Hepatocyte (in vitro differentiated cells): ENCODE measurements at regions not wholly inside any gene's neighbourhood (a gene's known extent, or its start where the extent isn't known, plus 50 kb on each side); places are given as distances from the start of the nearest gene placed in this dataset.
A peak's percentile ranks its signal among the peaks of the same experiment; 100 is the strongest.
"Not testable (repeated sequence)": the region's sequence is repeated elsewhere in the genome, so short reads cannot be mapped to it uniquely, and the experiment has no call there.

Experiments used
- DNase-seq: peaks from one replicate; pipeline ENCODE4 v3.0.0-alpha.2; 2016; ENCODE audit warnings: low spot score
- H2AFZ ChIP-seq: fragments of 200-600 bp; sonication (generic); 2 replicates; pipeline ENCODE4 v1.6.0; 2016; ENCODE audit warnings: antibody characterized with exemption, mild to moderate bottlenecking
- H3K27ac ChIP-seq: fragments of 200-600 bp; sonication (generic); 2 replicates; pipeline ENCODE4 v1.5.1; 2016; ENCODE audit warnings: mild to moderate bottlenecking
- H3K27me3 ChIP-seq: fragments of 200-600 bp; sonication (generic); 2 replicates; pipeline ENCODE4 v1.6.1; 2016
- H3K36me3 ChIP-seq: fragments of 200-600 bp; sonication (generic); replicated peaks from 2 replicates; pipeline ENCODE4 v1.5.1; 2016; ENCODE audit warnings: low read depth; ENCODE audit not compliant: insufficient read depth
- H3K4me1 ChIP-seq: fragments of 200-600 bp; sonication (generic); 2 replicates; pipeline ENCODE4 v1.5.1; 2016; ENCODE audit warnings: mild to moderate bottlenecking, moderate library complexity; ENCODE audit not compliant: insufficient read depth
- H3K4me2 ChIP-seq: fragments of 200-600 bp; sonication (generic); 2 replicates; pipeline ENCODE4 v1.6.0; 2016
- H3K4me3 ChIP-seq: fragments of 200-600 bp; sonication (generic); 2 replicates; pipeline ENCODE4 v1.5.1; 2016; ENCODE audit warnings: mild to moderate bottlenecking
- H3K79me2 ChIP-seq: fragments of 200-600 bp; sonication (generic); 2 replicates; pipeline ENCODE4 v1.6.0; 2017; ENCODE audit warnings: mild to moderate bottlenecking
- H3K9me2 ChIP-seq: fragments of 200-600 bp; sonication (generic); replicated peaks from 2 replicates; pipeline ENCODE4 v1.6.0; 2017; ENCODE audit warnings: mild to moderate bottlenecking; ENCODE audit not compliant: insufficient read depth
- H3K9me3 ChIP-seq: fragments of 200-600 bp; sonication (generic); 2 replicates; pipeline ENCODE4 v1.5.1; 2016; ENCODE audit warnings: low read depth, mild to moderate bottlenecking
- H4K20me1 ChIP-seq: fragments of 200-600 bp; sonication (generic); 2 replicates; pipeline ENCODE4 v1.6.0; 2016; ENCODE audit warnings: mild to moderate bottlenecking; ENCODE audit not compliant: insufficient read depth, poor library complexity, severe bottlenecking
- EZH2 ChIP-seq: fragments of 200-600 bp; sonication (generic); IDR thresholded peaks from 2 replicates; pipeline ENCODE4 v1.6.1; 2016; ENCODE audit warnings: antibody characterized with exemption, mild to moderate bottlenecking, borderline replicate concordance
- EZH2phosphoT487 ChIP-seq: fragments of 200-600 bp; sonication (generic); IDR thresholded peaks from one replicate; pipeline ENCODE4 v1.6.1; 2018; ENCODE audit warnings: antibody characterized with exemption, mild to moderate bottlenecking, low read depth, moderate library complexity; ENCODE audit not compliant: unreplicated experiment, severe bottlenecking
- WGBS: methylation state at CpG from one replicate; pipeline ENCODE4 v1.1.6; 2016; ENCODE audit warnings: low lambda C conversion rate; ENCODE audit errors: missing lambda C conversion rate; 5-methylcytosine and 5-hydroxymethylcytosine counted together
- TF ChIP-seq, protein P1 (sequence below): fragments of 200-600 bp; sonication (generic); IDR thresholded peaks from 2 replicates; pipeline ENCODE4 v1.5.1; 2016; ENCODE audit warnings: antibody characterized with exemption, mild to moderate bottlenecking; ENCODE audit not compliant: poor library complexity

DNA sequence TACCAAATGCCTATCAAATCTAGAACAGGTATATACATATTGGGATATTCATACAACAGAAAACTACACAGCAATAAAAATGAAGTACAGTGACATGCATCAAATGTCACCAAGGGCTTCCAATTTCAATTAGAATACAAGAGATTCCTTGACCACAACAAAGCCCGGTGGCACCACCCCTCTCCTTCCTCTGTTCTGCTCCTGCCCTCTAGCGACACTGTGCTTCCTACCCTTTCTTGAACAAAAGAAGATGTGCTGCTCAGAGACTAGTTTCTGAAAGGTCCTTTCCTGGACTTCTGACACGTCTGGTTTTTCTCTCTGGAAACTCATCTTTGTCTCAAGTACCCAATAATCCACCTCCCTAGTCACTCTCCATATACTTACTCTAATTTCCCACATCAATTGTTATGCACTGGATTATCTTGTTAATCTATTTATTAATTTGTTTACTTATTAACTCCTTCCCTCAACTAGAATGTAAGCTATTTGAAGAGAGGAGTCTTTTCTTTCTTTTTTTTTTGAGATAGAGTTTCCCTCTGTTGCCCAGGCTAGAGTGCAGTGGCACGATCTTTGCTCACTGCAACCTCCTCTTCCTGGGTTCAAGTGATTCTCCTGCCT lies 70.4 kb upstream of the CTSV start:
- 28% methylated on average over 4 of the region's 4 CpGs for WGBS
- H3K9me3 ChIP-seq: no peaks in the 10 kb centered on the region
- H3K79me2 ChIP-seq: no peaks in the 10 kb centered on the region
- H3K27me3 ChIP-seq: no peaks in the 10 kb centered on the region
- TF ChIP-seq EZH2phosphoT487 (no peak), EZH2 (no peak)
- TF ChIP-seq, protein P1, sequence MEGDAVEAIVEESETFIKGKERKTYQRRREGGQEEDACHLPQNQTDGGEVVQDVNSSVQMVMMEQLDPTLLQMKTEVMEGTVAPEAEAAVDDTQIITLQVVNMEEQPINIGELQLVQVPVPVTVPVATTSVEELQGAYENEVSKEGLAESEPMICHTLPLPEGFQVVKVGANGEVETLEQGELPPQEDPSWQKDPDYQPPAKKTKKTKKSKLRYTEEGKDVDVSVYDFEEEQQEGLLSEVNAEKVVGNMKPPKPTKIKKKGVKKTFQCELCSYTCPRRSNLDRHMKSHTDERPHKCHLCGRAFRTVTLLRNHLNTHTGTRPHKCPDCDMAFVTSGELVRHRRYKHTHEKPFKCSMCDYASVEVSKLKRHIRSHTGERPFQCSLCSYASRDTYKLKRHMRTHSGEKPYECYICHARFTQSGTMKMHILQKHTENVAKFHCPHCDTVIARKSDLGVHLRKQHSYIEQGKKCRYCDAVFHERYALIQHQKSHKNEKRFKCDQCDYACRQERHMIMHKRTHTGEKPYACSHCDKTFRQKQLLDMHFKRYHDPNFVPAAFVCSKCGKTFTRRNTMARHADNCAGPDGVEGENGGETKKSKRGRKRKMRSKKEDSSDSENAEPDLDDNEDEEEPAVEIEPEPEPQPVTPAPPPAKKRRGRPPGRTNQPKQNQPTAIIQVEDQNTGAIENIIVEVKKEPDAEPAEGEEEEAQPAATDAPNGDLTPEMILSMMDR: peak; percentile 53
- no peaks in the 10 kb centered on the region for H3K36me3 ChIP-seq
- H3K4me1 ChIP-seq: no peaks in the 10 kb centered on the region
- no peak overlapping the region for H3K4me2 ChIP-seq
- H3K9me2 ChIP-seq: no peaks in the 10 kb centered on the region
- H3K4me3 ChIP-seq: no peak overlapping the region
- DNase-seq: peak; percentile 65
- H4K20me1 ChIP-seq: no peaks in the 10 kb centered on the region
- no peak overlapping the region for H2AFZ ChIP-seq
- no peak overlapping the region for H3K27ac ChIP-seq

GRCh38 chr9:97105220-97105619 lies 66.3 kb upstream of the CTSV start:
- WGBS: 60% methylated on average over 2 of the region's 2 CpGs
- not testable (repeated sequence) for H3K4me3 ChIP-seq, H3K9me3 ChIP-seq, H3K4me1 ChIP-seq, H4K20me1 ChIP-seq, H3K27me3 ChIP-seq, H3K9me2 ChIP-seq, H3K4me2 ChIP-seq, H2AFZ ChIP-seq, H3K27ac ChIP-seq, DNase-seq, H3K79me2 ChIP-seq, H3K36me3 ChIP-seq

DNA sequence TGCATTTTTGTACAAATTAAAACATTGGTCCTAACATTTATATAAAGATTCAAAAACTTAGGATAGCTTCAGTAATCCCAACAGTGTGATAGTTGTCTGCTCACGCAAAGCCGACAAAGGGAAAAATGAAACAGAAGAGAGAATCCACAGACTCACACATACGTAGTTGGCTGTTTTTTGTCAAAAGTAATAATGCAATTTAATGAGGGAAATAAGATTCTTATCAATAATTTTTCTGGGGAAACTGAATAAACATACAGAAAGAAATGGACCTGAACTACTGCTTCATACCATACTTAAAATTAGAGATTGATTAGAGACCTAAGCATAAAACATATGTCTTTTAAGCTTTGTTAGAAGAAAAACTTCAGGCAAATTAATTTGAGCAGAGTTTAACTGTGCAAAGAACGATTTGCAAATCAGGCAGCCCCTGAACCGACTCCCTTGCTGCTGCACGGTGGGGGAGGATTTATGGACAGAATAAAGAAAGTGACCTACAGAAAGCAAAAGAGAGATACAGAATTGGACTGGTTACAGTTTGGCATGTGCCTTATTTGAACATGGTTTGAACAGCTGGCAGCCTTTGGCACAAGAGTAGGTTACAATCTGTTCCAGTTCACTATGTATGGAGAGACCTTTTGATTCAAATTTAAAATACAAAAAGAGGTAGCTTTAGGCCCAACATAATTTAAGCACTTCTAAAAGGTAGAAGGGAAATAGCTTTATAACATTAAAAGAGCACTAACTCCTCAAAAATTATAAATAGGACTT lies 64.9 kb upstream of the CTSV start:
- not testable (repeated sequence) for H3K36me3 ChIP-seq, H3K4me1 ChIP-seq, H3K4me3 ChIP-seq, H3K27me3 ChIP-seq, H3K9me2 ChIP-seq, H3K4me2 ChIP-seq, H3K9me3 ChIP-seq, H3K27ac ChIP-seq, H2AFZ ChIP-seq, DNase-seq, H4K20me1 ChIP-seq, H3K79me2 ChIP-seq
- 88% methylated on average over 6 of the region's 6 CpGs for WGBS

GRCh38 chr9:97099540-97099939 lies 60.6 kb upstream of the CTSV start:
- not testable (repeated sequence) for H3K27ac ChIP-seq, H3K9me2 ChIP-seq, H2AFZ ChIP-seq, DNase-seq, H3K4me1 ChIP-seq, H3K27me3 ChIP-seq, H3K79me2 ChIP-seq, H3K4me2 ChIP-seq, H3K36me3 ChIP-seq, H3K4me3 ChIP-seq, H3K9me3 ChIP-seq, H4K20me1 ChIP-seq
- 86% methylated on average over 2 of the region's 2 CpGs for WGBS

DNA sequence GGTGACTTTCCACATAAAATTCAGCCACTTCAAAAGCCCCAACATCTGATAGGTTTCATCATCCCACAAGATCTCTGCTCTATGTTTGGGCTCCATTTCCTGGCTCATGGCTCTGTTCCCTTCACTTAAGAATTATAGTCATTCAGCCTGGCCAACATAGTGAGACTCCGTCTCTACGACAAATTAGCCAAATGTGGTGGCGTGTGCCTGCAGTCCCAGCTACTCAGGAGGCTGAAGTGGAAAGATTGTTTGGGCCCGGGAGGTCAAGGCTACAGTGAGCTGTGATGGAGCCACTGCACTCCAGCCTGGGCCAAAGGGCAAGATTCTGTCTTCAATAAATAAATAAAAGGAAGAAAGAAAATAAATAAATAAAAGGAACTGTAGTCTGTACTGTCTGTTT lies 57.9 kb upstream of the CTSV start:
- H3K27me3 ChIP-seq: no peaks in the 10 kb centered on the region
- no peaks in the 10 kb centered on the region for H3K4me1 ChIP-seq
- WGBS: 99% methylated on average over 4 of the region's 4 CpGs
- no peaks in the 10 kb centered on the region for H3K36me3 ChIP-seq
- H3K4me3 ChIP-seq: no peak overlapping the region
- DNase-seq: no peak
- H3K9me3 ChIP-seq: no peaks in the 10 kb centered on the region
- H3K4me2 ChIP-seq: no peak overlapping the region
- no peaks in the 10 kb centered on the region for H3K9me2 ChIP-seq
- no peak overlapping the region for H3K27ac ChIP-seq
- no peaks in the 10 kb centered on the region for H3K79me2 ChIP-seq
- no peak for TF ChIP-seq EZH2
- no peak for TF ChIP-seq EZH2phosphoT487
- TF ChIP-seq, protein P1: no peak
- no peak overlapping the region for H2AFZ ChIP-seq
- no peaks in the 10 kb centered on the region for H4K20me1 ChIP-seq

DNA sequence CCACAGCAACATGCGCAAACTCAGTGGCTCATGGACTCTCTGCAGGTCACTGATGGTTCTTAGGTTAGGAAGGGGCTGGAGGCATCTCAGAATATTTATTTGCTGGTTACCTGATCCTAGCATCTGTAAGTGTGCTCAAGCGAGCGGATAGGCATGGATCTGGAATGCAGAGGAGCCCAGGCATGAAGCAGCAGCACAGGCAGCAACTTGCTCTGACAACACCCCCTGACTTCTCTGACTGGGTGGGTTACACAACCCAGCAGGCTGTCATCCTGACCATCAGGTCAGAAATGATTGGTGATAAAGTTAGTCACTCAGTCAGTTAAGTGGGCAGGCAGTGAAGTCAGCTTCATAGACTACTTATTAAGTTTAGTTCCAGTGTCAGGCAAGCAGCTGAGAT lies 50.4 kb upstream of the CTSV start:
- H4K20me1 ChIP-seq, H3K9me3 ChIP-seq, H3K36me3 ChIP-seq, H3K27me3 ChIP-seq, H3K4me3 ChIP-seq, H3K4me1 ChIP-seq, DNase-seq, H3K9me2 ChIP-seq, H3K79me2 ChIP-seq, H3K4me2 ChIP-seq, H2AFZ ChIP-seq, H3K27ac ChIP-seq: not testable (repeated sequence)
- 41% methylated on average over 3 of the region's 3 CpGs for WGBS
